H1 (cell line): ENCODE measurements at regions not wholly inside any gene's neighbourhood (a gene's known extent, or its start where the extent isn't known, plus 50 kb on each side); places are given as distances from the start of the nearest gene placed in this dataset.

Source experiments
- CTCF ChIA-PET: fragments of 300-600 bp; sonication (Branson Sonifier 250); formaldehyde crosslinking; loops from one replicate; lab custom pipeline; 2021; ENCODE audit not compliant: partially characterized antibody; lab: Charles Lee
- POLR2A ChIA-PET: fragments of 300-600 bp; sonication (Branson Sonifier 250); formaldehyde crosslinking; loops from one replicate; lab custom pipeline; 2021; ENCODE audit warnings: inconsistent platforms; ENCODE audit not compliant: partially characterized antibody; lab: Charles Lee
- DNase-seq, 2 experiments: peaks; one replicate each; pipeline versions ENCODE4 v3.0.0 to v3.0.0-alpha.2; 2010 to 2022; ENCODE audit warnings: low spot score in 2 of 2, low read depth in 1 of 2, mixed read lengths in 1 of 2
- FAIRE-seq: peaks from 2 replicates; lab custom pipeline; 2011; peaks lifted over from hg19 to GRCh38; lab: Jason Lieb, UNC
- H2AFZ ChIP-seq: 2 replicates; pipeline ENCODE4 v1.8.1; 2012; ENCODE audit warnings: low read length, inconsistent platforms
- H2AK5ac ChIP-seq: 2 replicates; pipeline ENCODE4 v1.6.1; 2013; ENCODE audit warnings: low read depth, low read length
- H2BK120ac ChIP-seq: replicated peaks from 2 replicates; pipeline ENCODE3; 2013; ENCODE audit warnings: low read depth, low read length, inconsistent platforms
- H2BK12ac ChIP-seq: 2 replicates; pipeline ENCODE4 v1.6.1; 2013; ENCODE audit warnings: low read depth, low read length
- H2BK15ac ChIP-seq: 2 replicates; pipeline ENCODE4 v1.6.1; 2013; ENCODE audit warnings: low read length
- H2BK20ac ChIP-seq: 2 replicates; pipeline ENCODE4 v1.6.1; 2013; ENCODE audit warnings: low read length
- H2BK5ac ChIP-seq: 2 replicates; pipeline ENCODE4 v1.6.1; 2013; ENCODE audit warnings: low read depth, low read length
- H3K14ac ChIP-seq: 2 replicates; pipeline ENCODE4 v1.6.1; 2013; ENCODE audit warnings: inconsistent platforms; ENCODE audit not compliant: insufficient read length
- H3K18ac ChIP-seq: 2 replicates; pipeline ENCODE4 v1.6.1; 2013; ENCODE audit warnings: low read length; ENCODE audit errors: extremely low read depth
- H3K23ac ChIP-seq: 2 replicates; pipeline ENCODE4 v1.6.1; 2013; ENCODE audit warnings: inconsistent platforms; ENCODE audit not compliant: insufficient read length
- H3K23me2 ChIP-seq: 2 replicates; pipeline ENCODE4 v1.6.1; 2013; ENCODE audit warnings: low read depth, low read length
- H3K27ac ChIP-seq: 2 replicates; pipeline ENCODE4 v1.6.1; 2011; ENCODE audit warnings: low read depth, low read length, inconsistent platforms
- H3K27me3 ChIP-seq, 4 experiments: replicated peaks in 1 of 4; 1 replicate in 1 of 4; 2 replicates in 3 of 4; pipeline versions ENCODE4 v1.6.1 to v1.8.1; 2011 to 2013; ENCODE audit warnings: low read length in 3 of 4, mild to moderate bottlenecking in 3 of 4, inconsistent platforms in 2 of 4, mixed read lengths in 2 of 4, moderate library complexity in 1 of 4; ENCODE audit not compliant: control insufficient read depth in 3 of 4, insufficient read depth in 3 of 4; ENCODE audit errors: extremely low read depth in 1 of 4
- H3K36me3 ChIP-seq, 4 experiments: 2 replicates each; pipeline versions ENCODE4 v1.6.1 to v1.8.1; 2011 to 2013; ENCODE audit warnings: mild to moderate bottlenecking in 4 of 4, low read length in 3 of 4, moderate library complexity in 2 of 4, control low read depth in 1 of 4, inconsistent platforms in 1 of 4; ENCODE audit not compliant: insufficient read depth in 4 of 4, control insufficient read depth in 2 of 4
- H3K4ac ChIP-seq: replicated peaks from 2 replicates; pipeline ENCODE3; 2013; ENCODE audit warnings: low read length, low read depth, mixed read lengths, inconsistent platforms; ENCODE audit not compliant: insufficient read length
- H3K4me1 ChIP-seq, 4 experiments: replicated peaks in 1 of 4; 1 replicate in 1 of 4; 2 replicates in 3 of 4; pipeline versions ENCODE4 v1.6.1 to v1.8.1; 2011 to 2013; ENCODE audit warnings: low read length in 3 of 4, inconsistent platforms in 2 of 4, mixed read lengths in 1 of 4; ENCODE audit not compliant: insufficient read depth in 4 of 4, control insufficient read depth in 3 of 4
- H3K4me2 ChIP-seq, 2 experiments: 2 replicates each; pipeline versions ENCODE4 v1.6.1 to v1.8.1; 2011 to 2013; ENCODE audit warnings: low read depth in 2 of 2, low read length in 2 of 2, control low read depth in 1 of 2, inconsistent platforms in 1 of 2, mild to moderate bottlenecking in 1 of 2; ENCODE audit not compliant: insufficient read depth in 1 of 2
- H3K4me3 ChIP-seq, 4 experiments: fragments of 200-600, 300-600 bp in 1 of 4; sonication (generic), shearing (Covaris generic), sonication (Bioruptor Twin) in 1 of 4; 2 replicates each; pipeline versions ENCODE4 v1.5.1 to v1.8.1; 2011 to 2016; ENCODE audit warnings: low read length in 4 of 4, low read depth in 3 of 4, control low read depth in 2 of 4, inconsistent platforms in 2 of 4, mild to moderate bottlenecking in 2 of 4, mixed read lengths in 1 of 4, moderate library complexity in 1 of 4; ENCODE audit not compliant: insufficient read depth in 2 of 4; ENCODE audit errors: extremely low read depth in 1 of 4
- H3K56ac ChIP-seq: replicated peaks from 2 replicates; pipeline ENCODE3; 2013; ENCODE audit warnings: low read depth, mild to moderate bottlenecking, mixed read lengths, low read length, inconsistent platforms; ENCODE audit not compliant: insufficient read length
- H3K79me1 ChIP-seq: 2 replicates; pipeline ENCODE4 v1.6.1; 2013; ENCODE audit warnings: low read depth, low read length, control low read depth
- H3K79me2 ChIP-seq, 2 experiments: 2 replicates each; pipeline versions ENCODE4 v1.6.1 to v1.8.1; 2012 to 2013; ENCODE audit warnings: low read length in 2 of 2, mild to moderate bottlenecking in 2 of 2, inconsistent platforms in 1 of 2; ENCODE audit not compliant: insufficient read depth in 2 of 2, control insufficient read depth in 1 of 2
- H3K9ac ChIP-seq, 4 experiments: replicated peaks in 1 of 4; 1 replicate in 1 of 4; 2 replicates in 3 of 4; pipeline versions ENCODE4 v1.6.1 to v1.8.1; 2011 to 2013; ENCODE audit warnings: low read depth in 3 of 4, low read length in 3 of 4, control low read depth in 2 of 4, mild to moderate bottlenecking in 2 of 4, moderate library complexity in 2 of 4, inconsistent platforms in 1 of 4; ENCODE audit errors: extremely low read depth in 1 of 4
- H3K9me3 ChIP-seq, 2 experiments: 2 replicates each; pipeline versions ENCODE4 v1.6.1 to v1.8.1; 2012 to 2013; ENCODE audit warnings: mild to moderate bottlenecking in 2 of 2, moderate library complexity in 2 of 2, control low read depth in 1 of 2, inconsistent platforms in 1 of 2, low read depth in 1 of 2, low read length in 1 of 2, mixed read lengths in 1 of 2; ENCODE audit not compliant: insufficient read depth in 2 of 2
- H4K20me1 ChIP-seq, 2 experiments: replicated peaks in 1 of 2; 2 replicates each; pipeline versions ENCODE3 to v1.8.1; 2011 to 2013; ENCODE audit warnings: inconsistent platforms in 2 of 2, low read length in 2 of 2, mild to moderate bottlenecking in 1 of 2; ENCODE audit not compliant: insufficient read depth in 2 of 2, control insufficient read depth in 1 of 2
- H4K5ac ChIP-seq: 2 replicates; pipeline ENCODE4 v1.6.1; 2013; ENCODE audit warnings: low read length, low read depth, mixed read lengths, inconsistent platforms; ENCODE audit not compliant: insufficient read length
- H4K8ac ChIP-seq: 2 replicates; pipeline ENCODE4 v1.8.0; 2013; ENCODE audit warnings: mild to moderate bottlenecking, moderate library complexity, low read length, inconsistent platforms; ENCODE audit not compliant: insufficient read depth; ENCODE audit errors: extremely low read depth
- H4K91ac ChIP-seq: replicated peaks from 2 replicates; pipeline ENCODE3; 2013; ENCODE audit warnings: low read length, mixed read lengths, inconsistent platforms; ENCODE audit not compliant: insufficient read length
- ASH2L ChIP-seq: fragments of 200-600, 300-600 bp; sonication (generic); IDR thresholded peaks from one replicate; pipeline ENCODE4 v1.7.1; 2017; ENCODE audit warnings: low read length
- BRCA1 ChIP-seq: IDR thresholded peaks from 2 replicates; pipeline ENCODE4 v1.6.1; 2012; ENCODE audit warnings: low read depth, low read length, improper control_type of control experiment
- CHD1 ChIP-seq: IDR thresholded peaks from 2 replicates; pipeline ENCODE4 v1.6.1; 2012; ENCODE audit warnings: low read depth, low read length, improper control_type of control experiment
- HDAC2 ChIP-seq, 2 experiments: fragments of 300-600 bp in 1 of 2; sonication (generic) in 1 of 2; IDR thresholded peaks; 2 replicates each; pipeline ENCODE4 v1.6.1; 2011 to 2012; ENCODE audit warnings: low read depth in 2 of 2, low read length in 2 of 2, mild to moderate bottlenecking in 2 of 2, moderate library complexity in 2 of 2, borderline replicate concordance in 1 of 2, inconsistent platforms in 1 of 2
- HDAC6 ChIP-seq: IDR thresholded peaks from one replicate; pipeline ENCODE4 v1.7.1; 2012; ENCODE audit warnings: low read depth, mild to moderate bottlenecking, inconsistent platforms, low read length, moderate library complexity
- JUND ChIP-seq: IDR thresholded peaks from 2 replicates; pipeline ENCODE4 v1.6.1; 2011; ENCODE audit warnings: mild to moderate bottlenecking, improper control_type of control experiment, low read length
- MAFK ChIP-seq: IDR thresholded peaks from 2 replicates; pipeline ENCODE4 v1.6.1; 2012; ENCODE audit warnings: low read depth, mild to moderate bottlenecking, improper control_type of control experiment, low read length
- NRF1 ChIP-seq: IDR thresholded peaks from 2 replicates; pipeline ENCODE4 v1.6.1; 2011; ENCODE audit warnings: mild to moderate bottlenecking, low read depth, low read length, improper control_type of control experiment
- PHF8 ChIP-seq: fragments of 200-600 bp; sonication (generic); conservative IDR thresholded peaks from 2 replicates; pipeline ENCODE4 v1.7.1; 2012; ENCODE audit warnings: low read depth, mild to moderate bottlenecking, inconsistent platforms, low read length, moderate library complexity
- RAD21 ChIP-seq, 2 experiments: IDR thresholded peaks in 1 of 2; conservative IDR thresholded peaks in 1 of 2; 2 replicates each; pipeline ENCODE4 v1.6.1; 2011; ENCODE audit warnings: low read depth in 2 of 2, low read length in 2 of 2, improper control_type of control experiment in 1 of 2, inconsistent platforms in 1 of 2, mild to moderate bottlenecking in 1 of 2, moderate library complexity in 1 of 2
- RBBP5 ChIP-seq: IDR thresholded peaks from 2 replicates; pipeline ENCODE4 v1.7.1; 2012; ENCODE audit warnings: low read depth, mild to moderate bottlenecking, inconsistent platforms, low read length, moderate library complexity, borderline replicate concordance
- SP2 ChIP-seq: IDR thresholded peaks from 2 replicates; pipeline ENCODE4 v1.6.1; 2012; ENCODE audit warnings: mild to moderate bottlenecking, low read length, inconsistent platforms
- SP4 ChIP-seq: IDR thresholded peaks from 2 replicates; pipeline ENCODE4 v1.6.1; 2012; ENCODE audit warnings: low read length, inconsistent platforms
- SRF ChIP-seq: IDR thresholded peaks from 2 replicates; pipeline ENCODE4 v1.6.1; 2011; ENCODE audit warnings: mild to moderate bottlenecking, low read depth, low read length, moderate library complexity
- TAF7 ChIP-seq: optimal IDR thresholded peaks from 2 replicates; pipeline ENCODE3; 2011; ENCODE audit warnings: low read depth, mild to moderate bottlenecking, inconsistent platforms, low read length, moderate library complexity, borderline replicate concordance
- TEAD4 ChIP-seq: IDR thresholded peaks from 2 replicates; pipeline ENCODE4 v1.6.1; 2012; ENCODE audit warnings: low read depth, low read length, inconsistent platforms, mixed read lengths
- WGBS, 2 experiments: shearing (Covaris generic) in 1 of 2; methylation state at CpG; one replicate each; pipeline versions ENCODE4 v1.1.6 to v1.1.7; 2013 to 2015; ENCODE audit warnings: low lambda C conversion rate in 2 of 2, mixed read lengths in 2 of 2, inconsistent platforms in 1 of 2, low coverage in 1 of 2, missing lambda C conversion rate in 1 of 2; ENCODE audit not compliant: insufficient replicate concordance in 2 of 2, insufficient coverage in 1 of 2, insufficient read length in 1 of 2; ENCODE audit errors: extremely low coverage in 1 of 2, missing lambda C conversion rate in 1 of 2; 5-methylcytosine and 5-hydroxymethylcytosine counted together

DNA sequence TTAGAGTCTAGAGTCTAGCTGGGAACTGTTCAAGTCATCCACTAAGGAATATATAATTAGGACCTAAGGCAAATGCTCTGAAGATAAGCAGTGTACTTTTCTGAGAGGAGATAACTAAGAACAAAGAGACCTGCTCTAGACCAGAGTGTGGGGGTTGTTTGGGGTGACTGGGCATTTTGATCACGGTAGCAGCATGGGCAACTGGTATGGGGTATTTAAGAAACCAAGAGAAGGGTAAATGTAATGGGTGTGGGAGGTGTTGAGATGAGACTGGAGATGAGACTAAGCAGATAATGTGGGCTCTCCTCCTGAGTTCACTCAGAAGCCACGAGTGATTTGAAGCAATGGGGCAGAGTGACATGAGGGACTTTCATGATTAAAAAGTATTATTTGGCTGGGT lies 1082.9 kb downstream of the GATA3 start:
- Histone ChIP-seq H3K4me1 (no peaks in the 10 kb centered on the region), H3K4ac (no peak overlapping the region), H2AK5ac (no peak overlapping the region), H3K4me2 (no peak overlapping the region), H2BK12ac (no peak overlapping the region), H3K79me1 (no peaks in the 10 kb centered on the region), H3K18ac (no peak overlapping the region), H3K36me3 (no peaks in the 10 kb centered on the region), H3K14ac (no peak overlapping the region), H4K20me1 (no peaks in the 10 kb centered on the region), H2BK5ac (no peak overlapping the region), H3K9me3 (no peaks in the 10 kb centered on the region), H3K27ac (no peak overlapping the region), H2BK20ac (no peak overlapping the region), H4K5ac (no peak overlapping the region), H2BK15ac (no peak overlapping the region), H3K79me2 (no peaks in the 10 kb centered on the region), H2AFZ (no peak overlapping the region), H3K4me3 (no peak overlapping the region), H3K23me2 (no peaks in the 10 kb centered on the region; the same call in 1 of the 2 replicates), H3K56ac (no peak overlapping the region), H3K27me3 (no peaks in the 10 kb centered on the region), H4K8ac (no peak overlapping the region), H3K23ac (no peak overlapping the region), H2BK120ac (no peak overlapping the region), H3K9ac (no peak overlapping the region), H4K91ac (no peak overlapping the region)
- no peak for DNase-seq
- ChIA-PET CTCF (interaction anchor here (0.6 to 1.3 kb wide), 4 partner anchors 10 to 1090 kb away, joined by 3 read pairs; no protein-coding TSS in a partner anchor), POLR2A (no interaction called here)
- FAIRE-seq, result no peak
- WGBS, 2 experiments, result 73% methylated on average over 2 of the region's 2 CpGs; no CpG with 5 or more reads in 1 of the 2 experiments
- TF ChIP-seq SP2 (no peak), SRF (no peak), BRCA1 (no peak), HDAC6 (no peak), ASH2L (no peak), SP4 (no peak), RAD21 (IDR thresholded peaks at IDR 0.05 in 1 of 2, conservative IDR thresholded peaks at IDR 0.05 in 1 of 2; ENCODE audit: low read depth in 2 of 2, low read length in 2 of 2) (no peak), TEAD4 (no peak), NRF1 (no peak), PHF8 (no peak), RBBP5 (no peak), HDAC2 (IDR thresholded peaks at IDR 0.05; ENCODE audit: borderline replicate concordance in 1 of 2, low read depth in 2 of 2, low read length in 2 of 2) (no peak), TAF7 (no peak), CHD1 (no peak), MAFK (no peak), JUND (no peak)
